MM.1S (cell line): ENCODE measurements at regions not wholly inside any gene's neighbourhood (a gene's known extent, or its start where the extent isn't known, plus 50 kb on each side); places are given as distances from the start of the nearest gene placed in this dataset.

Experiments used
- DNase-seq: peaks from one replicate; pipeline ENCODE4 v3.0.0-alpha.2; 2015
- H2AFZ ChIP-seq: fragments of 300-600 bp; sonication (generic); 2 replicates; pipeline ENCODE4 v1.6.0; 2016; ENCODE audit warnings: antibody characterized with exemption, low read length
- H3F3A ChIP-seq: fragments of 300-600 bp; sonication (generic); 2 replicates; pipeline ENCODE4 v1.6.1; 2016; ENCODE audit warnings: mild to moderate bottlenecking, antibody characterized with exemption, low read length, moderate library complexity, mixed read lengths; ENCODE audit not compliant: insufficient read depth
- H3K27ac ChIP-seq: fragments of 300-600 bp; sonication (generic); 2 replicates; pipeline ENCODE4 v1.5.1; 2016; ENCODE audit warnings: mild to moderate bottlenecking, low read length
- H3K27me3 ChIP-seq: fragments of 300-600 bp; sonication (generic); replicated peaks from 2 replicates; pipeline ENCODE4 v1.6.0; 2016; ENCODE audit warnings: low read length; ENCODE audit not compliant: insufficient read depth
- H3K36me3 ChIP-seq: fragments of 300-600 bp; sonication (generic); replicated peaks from 2 replicates; pipeline ENCODE4 v1.6.1; 2016; ENCODE audit warnings: mild to moderate bottlenecking, low read length, mixed read lengths; ENCODE audit not compliant: insufficient read depth
- H3K4me1 ChIP-seq: fragments of 300-600 bp; sonication (generic); 2 replicates; pipeline ENCODE4 v1.6.1; 2016; ENCODE audit warnings: low read length, mixed read lengths
- H3K4me2 ChIP-seq: fragments of 300-600 bp; sonication (generic); 2 replicates; pipeline ENCODE4 v1.6.0; 2016; ENCODE audit warnings: low read depth, low read length
- H3K4me3 ChIP-seq: fragments of 300-600 bp; sonication (generic); 2 replicates; pipeline ENCODE4 v1.5.1; 2016; ENCODE audit warnings: low read length, mixed read lengths
- H3K79me2 ChIP-seq: fragments of 300-600 bp; sonication (generic); 2 replicates; pipeline ENCODE4 v1.6.1; 2016; ENCODE audit warnings: mixed run types, low read length, mixed read lengths
- H3K9ac ChIP-seq: fragments of 300-600 bp; sonication (generic); 2 replicates; pipeline ENCODE4 v1.6.1; 2016; ENCODE audit warnings: low read length, mixed read lengths
- H3K9me2 ChIP-seq: fragments of 300-600 bp; sonication (generic); replicated peaks from 2 replicates; pipeline ENCODE4 v1.6.1; 2016; ENCODE audit warnings: mild to moderate bottlenecking, low read length, mixed read lengths; ENCODE audit not compliant: insufficient read depth
- H3K9me3 ChIP-seq: fragments of 300-600 bp; sonication (generic); replicated peaks from 2 replicates; pipeline ENCODE4 v1.6.1; 2016; ENCODE audit warnings: mild to moderate bottlenecking, low read length, mixed read lengths; ENCODE audit not compliant: insufficient read depth
- H4K20me1 ChIP-seq: fragments of 300-600 bp; sonication (generic); 2 replicates; pipeline ENCODE4 v1.6.1; 2016; ENCODE audit warnings: mild to moderate bottlenecking, low read length, moderate library complexity, mixed read lengths; ENCODE audit not compliant: insufficient read depth
- CTCF ChIP-seq: fragments of 300-600 bp; sonication (generic); IDR thresholded peaks from 2 replicates; pipeline ENCODE4 v1.5.1; 2016; ENCODE audit warnings: antibody characterized with exemption, low read length, mixed read lengths
- EZH2 ChIP-seq: fragments of 300-600 bp; sonication (generic); optimal IDR thresholded peaks from 2 replicates; pipeline ENCODE3; 2017; ENCODE audit warnings: low read depth, mild to moderate bottlenecking, antibody characterized with exemption, low read length, mixed read lengths
- EZH2phosphoT487 ChIP-seq: fragments of 300-600 bp; sonication (generic); IDR thresholded peaks from 2 replicates; pipeline ENCODE4 v1.6.1; 2018; ENCODE audit warnings: antibody characterized with exemption, low read length

DNA sequence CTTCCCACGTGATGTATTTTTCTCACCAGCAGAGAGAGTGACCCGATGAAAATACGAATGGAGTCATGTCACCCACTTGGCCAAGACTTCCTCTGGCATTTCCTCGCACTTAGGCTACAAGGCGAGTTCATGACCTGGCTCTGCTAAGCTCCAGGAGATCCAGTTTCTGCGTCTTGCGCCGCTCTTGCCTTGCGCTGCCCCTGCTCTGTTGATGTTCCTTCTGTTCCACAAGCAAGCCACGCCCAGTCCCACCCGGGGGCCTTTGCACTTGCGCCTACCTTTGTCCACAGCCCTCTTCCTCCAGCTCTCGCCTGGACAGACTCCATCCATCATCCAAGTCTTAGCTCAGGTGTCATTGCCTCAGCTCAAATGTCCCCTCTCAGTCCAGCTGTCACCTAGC is 116.3 kb upstream of the SHH start:
- no peak for DNase-seq
- no peak overlapping the region for H3K4me3 ChIP-seq
- TF ChIP-seq EZH2phosphoT487 (no peak), EZH2 (no peak), CTCF (no peak)
- no peaks in the 10 kb centered on the region for H3K9me3 ChIP-seq
- H3K9ac ChIP-seq, result no peak overlapping the region
- H3K36me3 ChIP-seq, result no peaks in the 10 kb centered on the region
- H4K20me1 ChIP-seq, result no peaks in the 10 kb centered on the region
- H3K27ac ChIP-seq, result no peak overlapping the region
- H3K9me2 ChIP-seq, result no peaks in the 10 kb centered on the region
- H3K4me2 ChIP-seq, result no peak overlapping the region
- no peaks in the 10 kb centered on the region for H3F3A ChIP-seq
- no peaks in the 10 kb centered on the region for H3K79me2 ChIP-seq
- no peak overlapping the region for H2AFZ ChIP-seq
- no peaks in the 10 kb centered on the region for H3K4me1 ChIP-seq
- H3K27me3 ChIP-seq, result peaks cover 60% of the 10 kb centered on the region

GRCh38 chr7:155927905-155928304 is 115.6 kb upstream of the SHH start:
- H3K9me2 ChIP-seq, result no peaks in the 10 kb centered on the region

DNA sequence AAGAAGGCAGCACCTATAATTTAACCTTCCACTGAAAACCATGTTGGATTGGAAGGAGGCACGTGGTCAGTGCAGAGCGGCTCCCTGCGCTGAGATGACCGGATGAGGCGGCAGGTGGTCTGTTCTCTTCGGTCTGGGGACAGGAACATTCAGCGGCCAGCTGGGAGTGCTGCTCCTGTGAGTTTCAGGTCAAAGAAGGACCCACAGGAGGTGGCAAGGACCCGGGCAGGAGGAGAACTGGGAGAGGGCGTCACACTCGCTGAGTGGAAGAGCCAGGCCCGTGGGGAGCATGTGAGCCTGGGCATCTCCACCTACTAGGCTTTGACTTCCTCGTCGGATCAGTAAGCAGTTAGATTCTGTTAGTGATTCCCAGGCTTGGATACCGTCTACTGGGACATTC is 113.4 kb upstream of the SHH start:
- H3K4me3 ChIP-seq, result no peak overlapping the region
- TF ChIP-seq EZH2 (no peak), EZH2phosphoT487 (no peak), CTCF (no peak)
- H3K79me2 ChIP-seq, result no peaks in the 10 kb centered on the region
- H3K9me3 ChIP-seq, result no peaks in the 10 kb centered on the region
- no peaks in the 10 kb centered on the region for H3F3A ChIP-seq
- no peak overlapping the region for H3K9ac ChIP-seq
- no peak overlapping the region for H2AFZ ChIP-seq
- H3K4me1 ChIP-seq, result no peaks in the 10 kb centered on the region
- no peaks in the 10 kb centered on the region for H3K9me2 ChIP-seq
- no peaks in the 10 kb centered on the region for H3K36me3 ChIP-seq
- H3K4me2 ChIP-seq, result no peak overlapping the region
- H3K27ac ChIP-seq, result no peak overlapping the region
- H3K27me3 ChIP-seq, result peaks cover 82% of the 10 kb centered on the region
- DNase-seq, result no peak
- no peaks in the 10 kb centered on the region for H4K20me1 ChIP-seq

More at GRCh38 chr7:155927905-155928304, 115.6 kb upstream of the SHH start:
- no peak overlapping the region for H3K9ac ChIP-seq
- DNase-seq, result no peak
- H3K27ac ChIP-seq, result no peak overlapping the region
- H4K20me1 ChIP-seq, result no peaks in the 10 kb centered on the region
- no peaks in the 10 kb centered on the region for H3K9me3 ChIP-seq
- H3K36me3 ChIP-seq, result no peaks in the 10 kb centered on the region
- peaks cover 67% of the 10 kb centered on the region for H3K27me3 ChIP-seq
- H3F3A ChIP-seq, result no peaks in the 10 kb centered on the region
- TF ChIP-seq EZH2phosphoT487 (no peak), CTCF (no peak), EZH2 (no peak)
- H3K79me2 ChIP-seq, result no peaks in the 10 kb centered on the region
- H3K4me2 ChIP-seq, result no peak overlapping the region
- no peaks in the 10 kb centered on the region for H3K4me1 ChIP-seq
- no peak overlapping the region for H3K4me3 ChIP-seq
- no peak overlapping the region for H2AFZ ChIP-seq
